HUES6 (cell line): ENCODE measurements at regions not wholly inside any gene's neighbourhood (a gene's known extent, or its start where the extent isn't known, plus 50 kb on each side); places are given as distances from the start of the nearest gene placed in this dataset.

Experiments used
- H3K27ac ChIP-seq: 2 replicates; pipeline ENCODE4 v1.7.0; 2013; ENCODE audit warnings: low read depth, mild to moderate bottlenecking, low read length, inconsistent platforms
- H3K27me3 ChIP-seq: 2 replicates; pipeline ENCODE4 v1.6.1; 2013; ENCODE audit warnings: low read length; ENCODE audit not compliant: control insufficient read depth, insufficient read depth
- H3K36me3 ChIP-seq: 2 replicates; pipeline ENCODE4 v1.6.1; 2013; ENCODE audit warnings: low read length; ENCODE audit not compliant: control insufficient read depth, insufficient read depth
- H3K4me1 ChIP-seq: 2 replicates; pipeline ENCODE4 v1.6.1; 2013; ENCODE audit warnings: low read length; ENCODE audit not compliant: control insufficient read depth, insufficient read depth
- H3K4me3 ChIP-seq: 2 replicates; pipeline ENCODE4 v1.5.1; 2013; ENCODE audit warnings: low read depth, low read length
- H3K9ac ChIP-seq: one replicate; pipeline ENCODE4 v1.6.1; 2013; ENCODE audit warnings: mild to moderate bottlenecking, low read length
- H3K9me3 ChIP-seq: 2 replicates; pipeline ENCODE4 v1.6.1; 2013; ENCODE audit warnings: low read depth, low read length; ENCODE audit not compliant: control insufficient read depth, insufficient read depth

GRCh38 chr1:190963321-190963720, 485.7 kb upstream of the BRINP3 start:
- Histone ChIP-seq H3K9ac (no peak overlapping the region), H3K4me3 (no peak overlapping the region), H3K27me3 (no peaks in the 10 kb centered on the region), H3K9me3 (no peaks in the 10 kb centered on the region), H3K27ac (no peak overlapping the region), H3K36me3 (no peaks in the 10 kb centered on the region), H3K4me1 (no peaks in the 10 kb centered on the region)

GRCh38 chr1:190975827-190976226, 498.2 kb upstream of the BRINP3 start:
- Histone ChIP-seq H3K27ac (no peak overlapping the region), H3K27me3 (no peaks in the 10 kb centered on the region), H3K36me3 (no peaks in the 10 kb centered on the region), H3K9me3 (peaks cover 4% of the 10 kb centered on the region; the same call in 1 of the 2 replicates), H3K9ac (no peak overlapping the region), H3K4me1 (no peaks in the 10 kb centered on the region), H3K4me3 (no peak overlapping the region)

DNA sequence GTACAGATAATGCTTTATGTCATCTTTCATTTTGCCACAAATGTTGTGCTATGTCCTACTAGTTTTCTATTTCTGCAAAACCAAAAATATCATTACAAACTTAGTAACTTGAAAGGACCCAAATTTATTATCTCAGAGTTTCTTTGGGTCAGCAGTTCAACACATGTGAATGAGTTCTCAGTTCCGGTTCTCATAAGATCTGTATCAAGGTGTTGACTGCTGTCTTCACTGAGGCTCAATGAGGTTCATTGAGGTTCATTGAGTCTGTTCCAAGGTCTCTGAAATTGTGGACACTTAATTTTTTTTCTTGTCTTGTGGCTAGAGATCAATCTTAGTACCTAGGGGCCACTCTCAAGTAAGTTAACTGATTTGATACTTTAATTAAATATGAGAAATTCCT, 525.1 kb upstream of the BRINP3 start:
- no peak overlapping the region for H3K27ac ChIP-seq
- H3K4me1 ChIP-seq, result no peaks in the 10 kb centered on the region
- no peak overlapping the region for H3K9ac ChIP-seq
- no peaks in the 10 kb centered on the region for H3K36me3 ChIP-seq
- H3K9me3 ChIP-seq, result no peaks in the 10 kb centered on the region
- H3K27me3 ChIP-seq, result no peaks in the 10 kb centered on the region
- H3K4me3 ChIP-seq, result no peak overlapping the region

- Histone ChIP-seq H3K27ac (no peak overlapping the region), H3K27me3 (no peaks in the 10 kb centered on the region)
Measured at GRCh38 chr1:191016765-191017164, 539.1 kb upstream of the BRINP3 start.

GRCh38 chr1:191022856-191023255, 545.2 kb upstream of the BRINP3 start:
- Histone ChIP-seq H3K27ac (no peak overlapping the region), H3K9ac (no peak overlapping the region), H3K27me3 (no peaks in the 10 kb centered on the region)

More at GRCh38 chr1:191016765-191017164, 539.1 kb upstream of the BRINP3 start:
- Histone ChIP-seq H3K4me1 (no peaks in the 10 kb centered on the region), H3K4me3 (no peak overlapping the region), H3K36me3 (no peaks in the 10 kb centered on the region), H3K9me3 (no peaks in the 10 kb centered on the region), H3K9ac (no peak overlapping the region)

DNA sequence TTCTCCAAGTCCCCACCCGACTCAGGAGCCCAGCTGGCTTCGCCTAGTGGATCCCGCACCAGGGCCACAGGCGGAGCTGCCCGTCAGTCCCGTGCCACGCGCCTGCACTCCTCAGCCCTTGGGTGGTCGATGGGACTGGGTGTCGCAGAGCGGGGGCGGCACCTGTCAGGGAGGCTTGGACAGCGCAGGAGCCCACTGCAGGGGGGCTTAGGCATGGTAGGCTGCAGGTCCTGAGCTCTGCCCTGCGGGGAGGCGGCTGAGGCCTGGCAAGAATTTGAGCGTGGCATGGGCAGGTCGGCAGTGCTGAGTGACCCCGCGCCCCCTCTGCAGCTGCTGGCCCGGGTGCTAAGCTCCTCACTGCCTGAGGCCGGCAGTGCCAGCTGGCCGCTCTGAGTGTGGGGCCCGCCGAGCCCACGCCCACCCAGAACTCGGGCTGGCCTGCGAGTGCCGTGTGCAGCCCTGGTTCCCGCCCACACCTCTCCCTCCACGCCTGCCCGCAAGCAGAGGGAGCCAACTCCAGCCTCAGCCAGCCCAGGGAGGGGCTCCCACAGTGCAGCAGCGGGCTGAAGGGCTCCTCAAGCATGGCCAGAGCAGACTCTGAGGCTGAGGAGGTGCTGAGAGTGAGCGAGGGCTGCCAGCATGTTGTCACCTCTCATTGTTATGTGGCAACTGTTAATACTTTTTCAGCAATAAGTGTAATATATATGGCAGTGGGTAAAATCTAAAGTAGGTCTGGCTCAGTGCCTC, 548.4 kb upstream of the BRINP3 start:
- Histone ChIP-seq H3K36me3 (no peaks in the 10 kb centered on the region), H3K9ac (no peak overlapping the region), H3K4me3 (no peak overlapping the region), H3K27me3 (no peaks in the 10 kb centered on the region), H3K9me3 (0 out of 2 replicates have a peak, but pooled peaks cover 3% of the 10 kb centered on the region), H3K4me1 (no peaks in the 10 kb centered on the region), H3K27ac (no peak overlapping the region)

More at GRCh38 chr1:191022856-191023255, 545.2 kb upstream of the BRINP3 start:
- Histone ChIP-seq H3K36me3 (no peaks in the 10 kb centered on the region), H3K4me1 (no peaks in the 10 kb centered on the region), H3K9me3 (0 out of 2 replicates have a peak, but pooled peaks cover 3% of the 10 kb centered on the region), H3K4me3 (no peak overlapping the region)

- H3K9ac ChIP-seq, result no peak overlapping the region
- 0 out of 2 replicates have a peak, but pooled peaks cover 3% of the 10 kb centered on the region for H3K9me3 ChIP-seq
- H3K27me3 ChIP-seq, result no peaks in the 10 kb centered on the region
- no peak overlapping the region for H3K4me3 ChIP-seq
- no peaks in the 10 kb centered on the region for H3K4me1 ChIP-seq
- no peak overlapping the region for H3K27ac ChIP-seq
- H3K36me3 ChIP-seq, result no peaks in the 10 kb centered on the region
Measured at GRCh38 chr1:191026828-191027227, 549.2 kb upstream of the BRINP3 start.

DNA sequence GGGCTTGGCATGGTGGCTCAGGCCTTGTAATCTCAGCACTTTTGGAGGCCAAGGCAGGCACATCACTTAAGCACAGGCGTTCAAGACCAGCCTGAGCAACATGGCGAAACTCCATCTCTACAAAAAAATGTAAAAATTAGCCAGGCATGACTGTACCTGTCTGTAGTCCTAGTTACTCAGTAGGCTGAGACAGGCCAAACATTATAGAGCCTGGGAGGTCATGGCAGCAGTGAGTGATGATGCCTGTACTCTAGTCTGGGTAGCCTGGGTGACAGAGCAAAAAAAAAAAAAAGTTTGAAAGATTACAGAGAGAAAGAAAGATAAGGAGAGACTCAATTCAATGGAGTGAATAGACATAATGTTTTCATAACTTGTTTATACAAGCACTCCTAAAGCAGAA, 556.5 kb upstream of the BRINP3 start:
- Histone ChIP-seq H3K27me3 (no peaks in the 10 kb centered on the region), H3K9ac (no peak overlapping the region), H3K27ac (no peak overlapping the region), H3K4me3 (no peak overlapping the region), H3K36me3 (no peaks in the 10 kb centered on the region), H3K9me3 (no peaks in the 10 kb centered on the region), H3K4me1 (no peaks in the 10 kb centered on the region)

- H3K9me3 ChIP-seq, result no peaks in the 10 kb centered on the region
- no peaks in the 10 kb centered on the region for H3K4me1 ChIP-seq
- H3K27me3 ChIP-seq, result no peaks in the 10 kb centered on the region
- no peak overlapping the region for H3K27ac ChIP-seq
- H3K4me3 ChIP-seq, result no peak overlapping the region
- no peak overlapping the region for H3K9ac ChIP-seq
- no peaks in the 10 kb centered on the region for H3K36me3 ChIP-seq
Measured at GRCh38 chr1:191043066-191043465, 565.4 kb upstream of the BRINP3 start.

DNA sequence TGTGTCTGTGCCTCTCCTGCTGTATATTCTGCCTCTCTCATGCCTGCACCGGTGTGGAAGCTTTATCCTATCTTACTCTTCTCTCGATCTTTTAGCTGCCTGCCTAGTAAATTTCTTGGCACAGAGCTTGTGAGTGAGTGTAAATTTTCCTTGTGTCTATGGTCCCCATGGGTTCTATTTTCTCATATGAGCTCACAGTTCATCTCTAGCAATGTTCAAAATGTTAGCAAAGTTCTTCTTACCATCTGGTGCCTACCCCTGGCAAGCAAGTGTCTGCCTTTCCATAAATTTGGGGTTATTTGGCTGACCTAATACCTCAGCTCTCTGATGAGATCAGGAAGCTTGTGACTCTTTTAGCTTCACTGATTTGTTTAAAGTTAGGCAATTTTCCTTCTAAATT, 572.1 kb upstream of the BRINP3 start:
- H3K36me3 ChIP-seq, result no peaks in the 10 kb centered on the region
- no peaks in the 10 kb centered on the region for H3K9me3 ChIP-seq
- H3K9ac ChIP-seq, result no peak overlapping the region
- no peaks in the 10 kb centered on the region for H3K27me3 ChIP-seq
- no peak overlapping the region for H3K27ac ChIP-seq
- no peaks in the 10 kb centered on the region for H3K4me1 ChIP-seq
- H3K4me3 ChIP-seq, result no peak overlapping the region

DNA sequence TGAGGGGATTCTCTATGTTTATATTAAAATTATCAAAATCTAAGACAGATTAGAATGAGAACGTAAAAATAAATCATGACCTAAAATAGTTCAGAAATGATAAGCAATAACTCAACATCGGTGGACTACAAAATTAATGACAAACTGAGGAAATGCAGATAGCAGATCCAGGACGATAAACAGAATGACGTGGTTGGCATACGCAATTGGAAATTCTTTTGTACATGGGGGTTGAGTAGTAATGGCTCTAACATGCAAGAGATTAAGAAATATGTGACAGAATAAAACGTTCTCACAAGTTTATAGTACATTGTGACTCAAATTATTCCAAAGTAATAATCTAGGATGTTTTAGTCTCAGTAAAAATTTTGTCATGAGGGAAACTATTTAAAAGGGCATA, 575.2 kb upstream of the BRINP3 start:
- Histone ChIP-seq H3K27me3 (no peaks in the 10 kb centered on the region), H3K36me3 (no peaks in the 10 kb centered on the region), H3K9ac (no peak overlapping the region), H3K27ac (no peak overlapping the region), H3K4me1 (no peaks in the 10 kb centered on the region), H3K4me3 (no peak overlapping the region), H3K9me3 (no peaks in the 10 kb centered on the region)
